ENCODE measurements at regions not wholly inside any gene's neighbourhood (a gene's known extent, or its start where the extent isn't known, plus 50 kb on each side); places are given as distances from the start of the nearest gene placed in this dataset.

DNA sequence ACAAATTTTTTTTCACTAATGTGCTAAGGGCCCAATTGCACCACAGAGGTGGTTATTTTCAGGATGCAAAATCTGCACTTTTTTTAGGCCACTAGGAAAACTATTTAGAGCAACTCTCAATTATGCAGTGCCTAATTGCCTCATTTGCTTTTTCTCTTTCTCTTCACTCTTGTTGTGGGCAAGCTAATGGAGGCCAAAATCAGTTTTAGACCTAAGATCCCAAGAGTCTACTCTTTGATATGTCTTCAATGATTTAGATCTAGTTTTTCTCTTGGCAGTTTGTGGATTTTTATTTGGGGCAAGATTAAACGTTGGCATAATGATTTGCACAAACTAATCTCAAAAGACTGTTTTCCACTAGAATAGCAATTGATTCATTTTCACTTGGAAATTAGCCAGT lies 1996.9 kb downstream of the LRRC4C start:
- no peak overlapping the region for H3K9ac ChIP-seq (ENCODE audit: low read length)
- H3K9me3 ChIP-seq (ENCODE audit: low read length) = no peaks in the 10 kb centered on the region
- no peak overlapping the region for H3K27ac ChIP-seq (ENCODE audit: low read depth, low read length)
- H3K4me1 ChIP-seq (ENCODE audit: insufficient read depth, low read length) = no peaks in the 10 kb centered on the region
- H3K4me3 ChIP-seq (ENCODE audit: low read depth in 1 of 2, low read length in 2 of 2) = no peak overlapping the region
- no peaks in the 10 kb centered on the region for H3K36me3 ChIP-seq (ENCODE audit: insufficient read depth, low read length)
- no peaks in the 10 kb centered on the region for H3K27me3 ChIP-seq (ENCODE audit: control insufficient read depth in 1 of 2, insufficient read depth in 2 of 2, low read length in 2 of 2)

DNA sequence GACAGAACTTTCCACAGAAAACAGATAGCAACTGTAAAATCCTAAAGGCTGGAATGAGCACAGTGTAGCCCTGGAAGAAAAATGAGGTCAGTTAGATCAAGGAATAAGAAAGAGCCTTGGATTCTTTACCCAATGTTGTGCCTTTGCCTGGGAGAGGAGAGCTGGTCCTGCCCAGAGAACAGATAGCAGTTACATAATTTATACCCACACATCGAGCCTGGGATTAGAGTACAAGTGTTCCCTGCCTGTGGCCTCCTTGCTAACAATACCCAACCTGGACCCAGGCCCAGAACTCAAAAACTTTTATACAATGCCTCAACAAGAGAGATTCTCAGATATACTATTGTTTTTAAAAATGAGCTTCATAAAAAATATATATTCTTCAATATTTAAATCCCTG lies 1998.4 kb downstream of the LRRC4C start:
- no peaks in the 10 kb centered on the region for H3K27me3 ChIP-seq (ENCODE audit: control insufficient read depth in 1 of 2, insufficient read depth in 2 of 2, low read length in 2 of 2)
- no peak overlapping the region for H3K4me3 ChIP-seq (ENCODE audit: low read depth in 1 of 2, low read length in 2 of 2)
- H3K27ac ChIP-seq (ENCODE audit: low read depth, low read length) = no peak overlapping the region
- no peaks in the 10 kb centered on the region for H3K36me3 ChIP-seq (ENCODE audit: insufficient read depth, low read length)
- no peaks in the 10 kb centered on the region for H3K4me1 ChIP-seq (ENCODE audit: insufficient read depth, low read length)
- H3K9ac ChIP-seq (ENCODE audit: low read length) = no peak overlapping the region
- no peaks in the 10 kb centered on the region for H3K9me3 ChIP-seq (ENCODE audit: low read length)

GRCh38 chr11:39459606-39460005 lies 1999.8 kb downstream of the LRRC4C start:
- H3K27me3 ChIP-seq (ENCODE audit: control insufficient read depth in 1 of 2, insufficient read depth in 2 of 2, low read length in 2 of 2) = no peaks in the 10 kb centered on the region
- H3K36me3 ChIP-seq (ENCODE audit: insufficient read depth, low read length) = no peaks in the 10 kb centered on the region
- no peak overlapping the region for H3K4me3 ChIP-seq (ENCODE audit: low read depth in 1 of 2, low read length in 2 of 2)
- H3K27ac ChIP-seq (ENCODE audit: low read depth, low read length) = no peak overlapping the region
- no peak overlapping the region for H3K9ac ChIP-seq (ENCODE audit: low read length)
- no peaks in the 10 kb centered on the region for H3K4me1 ChIP-seq (ENCODE audit: insufficient read depth, low read length)
- H3K9me3 ChIP-seq (ENCODE audit: low read length) = no peaks in the 10 kb centered on the region

GRCh38 chr11:39458481-39458880 lies 2001.0 kb downstream of the LRRC4C start:
- Histone ChIP-seq H3K27ac (ENCODE audit: low read depth, low read length) (no peak overlapping the region), H3K4me1 (ENCODE audit: insufficient read depth, low read length) (no peaks in the 10 kb centered on the region), H3K9me3 (ENCODE audit: low read length) (no peaks in the 10 kb centered on the region), H3K4me3 (ENCODE audit: low read depth in 1 of 2, low read length in 2 of 2) (no peak overlapping the region), H3K9ac (ENCODE audit: low read length) (no peak overlapping the region), H3K27me3 (ENCODE audit: control insufficient read depth in 1 of 2, insufficient read depth in 2 of 2, low read length in 2 of 2) (no peaks in the 10 kb centered on the region), H3K36me3 (ENCODE audit: insufficient read depth, low read length) (no peaks in the 10 kb centered on the region)

- no peaks in the 10 kb centered on the region for H3K9me3 ChIP-seq (ENCODE audit: low read length)
- no peaks in the 10 kb centered on the region for H3K36me3 ChIP-seq (ENCODE audit: insufficient read depth, low read length)
- no peaks in the 10 kb centered on the region for H3K4me1 ChIP-seq (ENCODE audit: insufficient read depth, low read length)
- no peaks in the 10 kb centered on the region for H3K27me3 ChIP-seq (ENCODE audit: control insufficient read depth in 1 of 2, insufficient read depth in 2 of 2, low read length in 2 of 2)
- H3K9ac ChIP-seq (ENCODE audit: low read length) = no peak overlapping the region
- no peak overlapping the region for H3K27ac ChIP-seq (ENCODE audit: low read depth, low read length)
- no peak overlapping the region for H3K4me3 ChIP-seq (ENCODE audit: low read depth in 1 of 2, low read length in 2 of 2)
These were observed 2015.9 kb downstream of the LRRC4C start for GRCh38 chr11:39443424-39444022.

- Histone ChIP-seq H3K4me1 (ENCODE audit: insufficient read depth, low read length) (no peaks in the 10 kb centered on the region), H3K9me3 (ENCODE audit: low read length) (no peaks in the 10 kb centered on the region), H3K4me3 (ENCODE audit: low read depth in 1 of 2, low read length in 2 of 2) (no peak overlapping the region), H3K9ac (ENCODE audit: low read length) (no peak overlapping the region), H3K27me3 (ENCODE audit: control insufficient read depth in 1 of 2, insufficient read depth in 2 of 2, low read length in 2 of 2) (no peaks in the 10 kb centered on the region), H3K27ac (ENCODE audit: low read depth, low read length) (no peak overlapping the region), H3K36me3 (ENCODE audit: insufficient read depth, low read length) (no peaks in the 10 kb centered on the region)
These were observed 2017.3 kb downstream of the LRRC4C start for GRCh38 chr11:39442177-39442576.

DNA sequence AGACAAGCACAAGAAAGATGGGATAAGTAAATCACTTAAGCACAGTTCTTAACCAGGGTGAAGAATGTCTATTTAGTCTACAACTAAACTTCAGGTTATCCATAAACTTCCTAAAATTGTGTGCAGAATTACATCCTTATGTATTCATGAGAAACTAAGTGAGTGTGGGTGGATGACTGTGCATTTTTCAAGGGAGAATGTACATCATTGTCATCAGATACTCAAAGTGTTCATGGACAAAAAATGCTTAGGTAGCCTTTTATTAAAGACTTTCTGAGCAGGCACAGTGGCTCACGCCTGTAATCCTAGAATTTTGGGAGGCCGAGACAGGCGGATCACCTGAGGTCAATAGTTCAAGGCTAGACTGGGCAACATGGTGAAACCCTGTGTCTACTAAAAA lies 2023.8 kb downstream of the LRRC4C start:
- H3K9ac ChIP-seq (ENCODE audit: low read length) = no peak overlapping the region
- H3K4me1 ChIP-seq (ENCODE audit: insufficient read depth, low read length) = no peaks in the 10 kb centered on the region
- H3K4me3 ChIP-seq (ENCODE audit: low read depth in 1 of 2, low read length in 2 of 2) = no peak overlapping the region
- H3K27me3 ChIP-seq (ENCODE audit: control insufficient read depth in 1 of 2, insufficient read depth in 2 of 2, low read length in 2 of 2) = no peaks in the 10 kb centered on the region
- H3K36me3 ChIP-seq (ENCODE audit: insufficient read depth, low read length) = no peaks in the 10 kb centered on the region
- no peaks in the 10 kb centered on the region for H3K9me3 ChIP-seq (ENCODE audit: low read length)
- no peak overlapping the region for H3K27ac ChIP-seq (ENCODE audit: low read depth, low read length)

- H3K27ac ChIP-seq (ENCODE audit: low read depth, low read length) = no peak overlapping the region
- no peaks in the 10 kb centered on the region for H3K4me1 ChIP-seq (ENCODE audit: insufficient read depth, low read length)
- H3K27me3 ChIP-seq (ENCODE audit: control insufficient read depth in 1 of 2, insufficient read depth in 2 of 2, low read length in 2 of 2) = no peaks in the 10 kb centered on the region
- H3K9me3 ChIP-seq (ENCODE audit: low read length) = no peaks in the 10 kb centered on the region
- H3K36me3 ChIP-seq (ENCODE audit: insufficient read depth, low read length) = no peaks in the 10 kb centered on the region
- H3K4me3 ChIP-seq (ENCODE audit: low read depth in 1 of 2, low read length in 2 of 2) = no peak overlapping the region
- no peak overlapping the region for H3K9ac ChIP-seq (ENCODE audit: low read length)
These were observed 2025.0 kb downstream of the LRRC4C start for GRCh38 chr11:39434466-39434865.

GRCh38 chr11:39432929-39433328 lies 2026.5 kb downstream of the LRRC4C start:
- Histone ChIP-seq H3K9ac (ENCODE audit: low read length) (no peak overlapping the region), H3K4me3 (ENCODE audit: low read depth in 1 of 2, low read length in 2 of 2) (no peak overlapping the region), H3K36me3 (ENCODE audit: insufficient read depth, low read length) (no peaks in the 10 kb centered on the region)

DNA sequence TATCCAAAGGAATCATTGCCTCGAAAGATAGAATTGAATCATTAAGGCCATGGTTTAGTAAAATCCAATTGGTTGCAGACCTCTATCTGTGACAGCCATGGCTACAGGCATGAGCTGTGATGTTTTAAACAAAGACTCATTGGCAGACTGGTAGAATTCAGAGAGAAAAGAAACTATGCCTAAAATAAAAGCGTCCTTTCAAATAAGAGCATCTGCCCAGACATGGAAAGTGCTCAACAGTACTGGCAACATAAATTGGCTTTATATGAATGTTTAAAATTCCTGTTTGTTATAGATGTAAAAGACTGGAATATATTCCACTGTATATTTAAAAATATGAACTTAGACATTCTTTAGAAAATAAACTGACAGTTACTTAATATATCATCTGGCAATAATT lies 2034.2 kb downstream of the LRRC4C start:
- Histone ChIP-seq H3K36me3 (ENCODE audit: insufficient read depth, low read length) (no peaks in the 10 kb centered on the region), H3K27ac (ENCODE audit: low read depth, low read length) (no peak overlapping the region), H3K9me3 (ENCODE audit: low read length) (no peaks in the 10 kb centered on the region), H3K4me3 (ENCODE audit: low read depth in 1 of 2, low read length in 2 of 2) (no peak overlapping the region), H3K9ac (ENCODE audit: low read length) (no peak overlapping the region), H3K27me3 (ENCODE audit: control insufficient read depth in 1 of 2, insufficient read depth in 2 of 2, low read length in 2 of 2) (no peaks in the 10 kb centered on the region), H3K4me1 (ENCODE audit: insufficient read depth, low read length) (no peaks in the 10 kb centered on the region)

More at GRCh38 chr11:39432929-39433328, 2026.5 kb downstream of the LRRC4C start:
- H3K4me1 ChIP-seq (ENCODE audit: insufficient read depth, low read length) = no peaks in the 10 kb centered on the region
- H3K27me3 ChIP-seq (ENCODE audit: control insufficient read depth in 1 of 2, insufficient read depth in 2 of 2, low read length in 2 of 2) = no peaks in the 10 kb centered on the region
- no peak overlapping the region for H3K27ac ChIP-seq (ENCODE audit: low read depth, low read length)
- H3K9me3 ChIP-seq (ENCODE audit: low read length) = no peaks in the 10 kb centered on the region

DNA sequence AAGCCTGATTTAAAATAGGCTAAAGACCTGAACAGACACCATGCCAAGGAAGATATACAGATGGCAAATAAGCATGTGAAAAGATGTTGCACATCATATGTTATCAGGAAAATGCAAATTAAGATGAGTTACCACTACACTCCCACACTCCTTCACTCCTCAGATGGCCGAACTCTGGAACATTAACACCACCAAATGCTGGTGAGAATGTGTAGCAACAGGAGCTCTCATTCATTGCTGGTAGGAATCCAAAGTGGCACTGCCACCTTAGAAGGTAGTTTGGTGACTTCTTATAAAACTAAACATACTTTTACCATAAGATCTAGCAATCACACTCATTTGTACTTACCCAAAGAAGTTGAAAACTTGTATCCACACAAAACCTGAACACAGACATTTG lies 2047.3 kb downstream of the LRRC4C start:
- no peaks in the 10 kb centered on the region for H3K4me1 ChIP-seq (ENCODE audit: insufficient read depth, low read length)
- H3K4me3 ChIP-seq (ENCODE audit: low read depth in 1 of 2, low read length in 2 of 2) = no peak overlapping the region
- no peaks in the 10 kb centered on the region for H3K9me3 ChIP-seq (ENCODE audit: low read length)
- H3K27ac ChIP-seq (ENCODE audit: low read depth, low read length) = no peak overlapping the region
- H3K27me3 ChIP-seq (ENCODE audit: control insufficient read depth in 1 of 2, insufficient read depth in 2 of 2, low read length in 2 of 2) = no peaks in the 10 kb centered on the region
- H3K9ac ChIP-seq (ENCODE audit: low read length) = no peak overlapping the region
- no peaks in the 10 kb centered on the region for H3K36me3 ChIP-seq (ENCODE audit: insufficient read depth, low read length)

GRCh38 chr11:39385911-39386310 lies 2073.5 kb downstream of the LRRC4C start:
- Histone ChIP-seq H3K4me1 (ENCODE audit: insufficient read depth, low read length) (no peaks in the 10 kb centered on the region), H3K4me3 (ENCODE audit: low read depth in 1 of 2, low read length in 2 of 2) (no peak overlapping the region), H3K36me3 (ENCODE audit: insufficient read depth, low read length) (no peaks in the 10 kb centered on the region), H3K9me3 (ENCODE audit: low read length) (no peaks in the 10 kb centered on the region), H3K27me3 (ENCODE audit: control insufficient read depth in 1 of 2, insufficient read depth in 2 of 2, low read length in 2 of 2) (no peaks in the 10 kb centered on the region), H3K27ac (ENCODE audit: low read depth, low read length) (no peak overlapping the region), H3K9ac (ENCODE audit: low read length) (no peak overlapping the region)

Measured in muscle layer of colon (tissue), 2 donors.